ENCODE measurements at regions not wholly inside any gene's neighbourhood (a gene's known extent, or its start where the extent isn't known, plus 50 kb on each side); places are given as distances from the start of the nearest gene placed in this dataset.

- TF ChIP-seq, protein P1, sequence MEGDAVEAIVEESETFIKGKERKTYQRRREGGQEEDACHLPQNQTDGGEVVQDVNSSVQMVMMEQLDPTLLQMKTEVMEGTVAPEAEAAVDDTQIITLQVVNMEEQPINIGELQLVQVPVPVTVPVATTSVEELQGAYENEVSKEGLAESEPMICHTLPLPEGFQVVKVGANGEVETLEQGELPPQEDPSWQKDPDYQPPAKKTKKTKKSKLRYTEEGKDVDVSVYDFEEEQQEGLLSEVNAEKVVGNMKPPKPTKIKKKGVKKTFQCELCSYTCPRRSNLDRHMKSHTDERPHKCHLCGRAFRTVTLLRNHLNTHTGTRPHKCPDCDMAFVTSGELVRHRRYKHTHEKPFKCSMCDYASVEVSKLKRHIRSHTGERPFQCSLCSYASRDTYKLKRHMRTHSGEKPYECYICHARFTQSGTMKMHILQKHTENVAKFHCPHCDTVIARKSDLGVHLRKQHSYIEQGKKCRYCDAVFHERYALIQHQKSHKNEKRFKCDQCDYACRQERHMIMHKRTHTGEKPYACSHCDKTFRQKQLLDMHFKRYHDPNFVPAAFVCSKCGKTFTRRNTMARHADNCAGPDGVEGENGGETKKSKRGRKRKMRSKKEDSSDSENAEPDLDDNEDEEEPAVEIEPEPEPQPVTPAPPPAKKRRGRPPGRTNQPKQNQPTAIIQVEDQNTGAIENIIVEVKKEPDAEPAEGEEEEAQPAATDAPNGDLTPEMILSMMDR (IDR thresholded peaks at IDR 0.05): no peak
- DNase-seq (ENCODE audit: low spot score): no peak
- ATAC-seq (ENCODE audit: low FRiP score): no peak
These were observed 647.1 kb upstream of the KLF4 start for GRCh38 chr9:108136656-108137055.

GRCh38 chr9:108134486-108135128 lies 645.0 kb upstream of the KLF4 start:
- TF ChIP-seq, protein P1 (IDR thresholded peaks at IDR 0.05): no peak
- DNase-seq (ENCODE audit: low spot score) (no peak), ATAC-seq (ENCODE audit: low FRiP score) (no peak)

DNA sequence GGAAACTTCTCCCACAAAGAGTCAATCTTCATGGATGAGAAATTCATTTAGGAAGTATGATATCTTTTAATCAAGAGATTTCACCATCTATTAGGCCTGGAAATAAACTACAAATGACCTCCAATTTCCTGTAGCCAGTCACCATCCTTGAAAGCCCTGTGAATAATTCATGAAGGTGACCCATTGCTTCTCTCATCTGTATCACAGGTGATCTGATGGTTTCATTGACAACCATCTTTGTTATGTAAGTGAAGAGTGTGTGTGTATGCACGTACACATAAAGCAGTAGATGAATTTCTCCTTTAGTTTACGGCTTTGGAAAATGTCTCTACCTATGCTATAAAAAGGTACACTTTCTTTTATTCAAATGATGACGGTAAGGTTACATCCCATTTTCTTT lies 644.1 kb upstream of the KLF4 start:
- DNase-seq (ENCODE audit: low spot score): no peak
- TF ChIP-seq, protein P1 (IDR thresholded peaks at IDR 0.05): no peak
- ATAC-seq (ENCODE audit: low FRiP score): no peak

DNA sequence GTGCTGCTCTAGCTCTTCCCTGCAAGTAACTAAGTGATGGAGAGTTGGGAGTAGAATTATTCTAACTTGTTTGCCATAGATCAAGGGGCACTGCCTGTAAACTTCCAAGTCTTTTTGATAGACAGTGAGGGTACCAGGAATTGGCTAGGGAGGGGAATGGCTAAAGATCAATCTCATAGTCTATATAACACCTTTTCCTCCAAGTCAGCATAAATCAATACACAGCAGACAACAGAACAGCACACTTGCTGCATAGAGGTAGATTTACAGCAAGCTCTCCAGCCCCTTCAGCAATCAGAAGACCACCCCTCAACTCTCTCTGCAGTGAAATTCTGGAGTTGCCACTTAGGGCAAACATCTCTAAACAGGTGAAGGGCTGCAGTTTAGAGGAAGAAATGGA lies 643.5 kb upstream of the KLF4 start:
- TF ChIP-seq, protein P1 (IDR thresholded peaks at IDR 0.05): no peak
- no peak for ATAC-seq (ENCODE audit: low FRiP score)

GRCh38 chr9:108130905-108131304 lies 641.3 kb upstream of the KLF4 start:
- no peak for ATAC-seq (ENCODE audit: low FRiP score)
- TF ChIP-seq, protein P1 (IDR thresholded peaks at IDR 0.05): no peak
- DNase-seq (ENCODE audit: low spot score): no peak

More for the DNA sequence above, 643.5 kb upstream of the KLF4 start:
- DNase-seq (ENCODE audit: low spot score): no peak

DNA sequence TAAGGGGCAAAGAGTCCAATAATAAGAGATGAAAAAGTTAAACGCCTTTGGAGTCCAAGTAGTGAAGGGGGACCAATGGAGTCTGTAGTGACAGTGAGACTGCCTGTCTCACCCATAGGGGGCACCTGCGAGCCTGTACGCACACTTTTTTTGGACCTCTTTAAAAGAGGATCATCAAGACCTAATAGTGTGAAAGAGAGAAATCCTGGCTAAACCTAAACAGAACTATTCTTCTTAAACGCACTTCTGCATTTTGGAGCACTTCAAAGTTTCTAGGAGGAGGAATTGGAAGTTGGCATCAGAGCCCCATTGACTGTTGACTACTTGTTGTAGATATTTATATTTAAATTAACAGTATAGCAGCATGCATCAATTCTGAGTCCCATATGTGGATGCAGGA lies 636.1 kb upstream of the KLF4 start:
- TF ChIP-seq, protein P1 (IDR thresholded peaks at IDR 0.05): no peak
- no peak for ATAC-seq (ENCODE audit: low FRiP score)
- no peak for DNase-seq (ENCODE audit: low spot score)

DNA sequence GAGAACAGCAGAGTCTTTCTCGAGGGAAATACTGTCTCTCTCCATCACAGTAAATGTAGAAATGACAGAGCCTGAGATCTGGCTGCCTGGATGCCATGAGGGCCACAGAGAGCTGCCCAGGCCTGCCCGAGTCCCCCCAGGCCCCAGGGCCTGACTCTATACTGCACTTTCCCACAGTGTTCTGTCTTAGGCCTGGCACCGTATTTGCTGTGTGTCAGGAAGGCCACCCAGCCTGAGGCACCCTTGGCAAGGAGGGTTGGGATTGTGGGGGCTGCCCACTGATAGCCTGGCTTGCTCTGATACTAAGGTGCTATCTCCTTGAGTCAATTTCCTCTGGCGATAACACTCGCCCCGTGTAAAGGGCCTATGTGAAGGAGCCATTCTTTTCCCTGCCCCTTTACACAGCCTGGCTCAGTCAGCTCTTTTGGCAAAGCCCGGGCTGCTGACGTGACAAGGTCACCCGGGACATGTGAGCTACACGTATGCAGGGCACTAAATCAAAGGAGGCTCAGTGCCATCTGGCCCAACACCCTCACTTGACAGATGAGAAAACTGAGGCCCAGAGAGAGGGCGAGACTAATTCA lies 630.1 kb upstream of the KLF4 start:
- TF ChIP-seq, protein P1 (IDR thresholded peaks at IDR 0.05): no peak
- no peak for ATAC-seq (ENCODE audit: low FRiP score)
- no peak for DNase-seq (ENCODE audit: low spot score)
